HepG2 (cell line): ENCODE measurements at regions not wholly inside any gene's neighbourhood (a gene's known extent, or its start where the extent isn't known, plus 50 kb on each side); places are given as distances from the start of the nearest gene placed in this dataset.
"Not testable (repeated sequence)": the region's sequence is repeated elsewhere in the genome, so short reads cannot be mapped to it uniquely, and the experiment has no call there.

Experiments
- FOXP1 ChIP-seq, 2 experiments: fragments of 450-650 bp in 1 of 2; IDR thresholded peaks; 2 replicates each; pipeline ENCODE4 v1.6.1; 2017 to 2018; ENCODE audit warnings: antibody characterized with exemption in 1 of 2
- HMG20A ChIP-seq: IDR thresholded peaks from 2 replicates; pipeline ENCODE4 v1.6.1; 2016; ENCODE audit warnings: borderline replicate concordance
- NKX3-1 ChIP-seq: sonication (generic); formaldehyde crosslinking; IDR thresholded peaks from 2 replicates; pipeline ENCODE4 v1.5.0; 2020; ENCODE audit warnings: missing genetic modification reagents
- POLR2AphosphoS5 ChIP-seq: IDR thresholded peaks from 2 replicates; pipeline ENCODE4 v1.6.1; 2012; ENCODE audit warnings: low read depth, low read length
- REST ChIP-seq, 2 experiments: IDR thresholded peaks; 2 replicates each; pipeline ENCODE4 v1.6.1; 2011 to 2012; ENCODE audit warnings: low read length in 2 of 2, borderline replicate concordance in 1 of 2, low read depth in 1 of 2, mild to moderate bottlenecking in 1 of 2, moderate library complexity in 1 of 2
- TF ChIP-seq, protein P1 (sequence below): sonication (generic); formaldehyde crosslinking; IDR thresholded peaks from 2 replicates; pipeline ENCODE4 v1.5.0; 2020; ENCODE audit warnings: mild to moderate bottlenecking, missing genetic modification reagents, moderate library complexity
- TF ChIP-seq, protein P2 (sequence below): sonication (generic); formaldehyde crosslinking; IDR thresholded peaks from 2 replicates; pipeline ENCODE4 v1.8.1; 2022; ENCODE audit warnings: low read depth, mild to moderate bottlenecking, missing genetic modification reagents

DNA sequence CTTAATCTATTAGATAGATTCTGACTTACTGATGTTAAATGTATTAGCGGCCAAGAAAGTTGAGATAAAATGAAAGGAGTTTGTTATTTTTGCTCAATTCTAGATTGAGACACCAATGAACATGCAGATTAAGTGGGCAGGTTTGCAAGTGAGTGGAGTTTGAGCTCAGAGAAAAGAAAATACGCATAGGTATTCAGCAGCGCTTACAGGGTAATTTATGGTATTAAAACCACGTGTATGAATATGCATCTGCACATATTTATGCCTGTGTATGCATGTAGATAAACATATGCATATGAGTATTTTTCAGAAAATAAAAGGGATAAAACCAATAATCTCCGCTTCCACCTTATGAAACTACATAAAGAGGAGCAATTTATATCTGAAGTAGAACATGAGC, 1450.1 kb downstream of the RPIA start:
- TF ChIP-seq HMG20A (CRISPR knock-in tag); NKX3-1 (CRISPR knock-in tag); REST (IDR thresholded peaks at IDR 0.05; ENCODE audit: borderline replicate concordance in 1 of 2, low read depth in 1 of 2, low read length in 2 of 2); POLR2AphosphoS5; FOXP1 (IDR thresholded peaks at IDR 0.05); FOXP1 (CRISPR knock-in tag; IDR thresholded peaks at IDR 0.05): not testable (repeated sequence)
- TF ChIP-seq, protein P1, sequence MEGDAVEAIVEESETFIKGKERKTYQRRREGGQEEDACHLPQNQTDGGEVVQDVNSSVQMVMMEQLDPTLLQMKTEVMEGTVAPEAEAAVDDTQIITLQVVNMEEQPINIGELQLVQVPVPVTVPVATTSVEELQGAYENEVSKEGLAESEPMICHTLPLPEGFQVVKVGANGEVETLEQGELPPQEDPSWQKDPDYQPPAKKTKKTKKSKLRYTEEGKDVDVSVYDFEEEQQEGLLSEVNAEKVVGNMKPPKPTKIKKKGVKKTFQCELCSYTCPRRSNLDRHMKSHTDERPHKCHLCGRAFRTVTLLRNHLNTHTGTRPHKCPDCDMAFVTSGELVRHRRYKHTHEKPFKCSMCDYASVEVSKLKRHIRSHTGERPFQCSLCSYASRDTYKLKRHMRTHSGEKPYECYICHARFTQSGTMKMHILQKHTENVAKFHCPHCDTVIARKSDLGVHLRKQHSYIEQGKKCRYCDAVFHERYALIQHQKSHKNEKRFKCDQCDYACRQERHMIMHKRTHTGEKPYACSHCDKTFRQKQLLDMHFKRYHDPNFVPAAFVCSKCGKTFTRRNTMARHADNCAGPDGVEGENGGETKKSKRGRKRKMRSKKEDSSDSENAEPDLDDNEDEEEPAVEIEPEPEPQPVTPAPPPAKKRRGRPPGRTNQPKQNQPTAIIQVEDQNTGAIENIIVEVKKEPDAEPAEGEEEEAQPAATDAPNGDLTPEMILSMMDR: not testable (repeated sequence)
- TF ChIP-seq, protein P2, sequence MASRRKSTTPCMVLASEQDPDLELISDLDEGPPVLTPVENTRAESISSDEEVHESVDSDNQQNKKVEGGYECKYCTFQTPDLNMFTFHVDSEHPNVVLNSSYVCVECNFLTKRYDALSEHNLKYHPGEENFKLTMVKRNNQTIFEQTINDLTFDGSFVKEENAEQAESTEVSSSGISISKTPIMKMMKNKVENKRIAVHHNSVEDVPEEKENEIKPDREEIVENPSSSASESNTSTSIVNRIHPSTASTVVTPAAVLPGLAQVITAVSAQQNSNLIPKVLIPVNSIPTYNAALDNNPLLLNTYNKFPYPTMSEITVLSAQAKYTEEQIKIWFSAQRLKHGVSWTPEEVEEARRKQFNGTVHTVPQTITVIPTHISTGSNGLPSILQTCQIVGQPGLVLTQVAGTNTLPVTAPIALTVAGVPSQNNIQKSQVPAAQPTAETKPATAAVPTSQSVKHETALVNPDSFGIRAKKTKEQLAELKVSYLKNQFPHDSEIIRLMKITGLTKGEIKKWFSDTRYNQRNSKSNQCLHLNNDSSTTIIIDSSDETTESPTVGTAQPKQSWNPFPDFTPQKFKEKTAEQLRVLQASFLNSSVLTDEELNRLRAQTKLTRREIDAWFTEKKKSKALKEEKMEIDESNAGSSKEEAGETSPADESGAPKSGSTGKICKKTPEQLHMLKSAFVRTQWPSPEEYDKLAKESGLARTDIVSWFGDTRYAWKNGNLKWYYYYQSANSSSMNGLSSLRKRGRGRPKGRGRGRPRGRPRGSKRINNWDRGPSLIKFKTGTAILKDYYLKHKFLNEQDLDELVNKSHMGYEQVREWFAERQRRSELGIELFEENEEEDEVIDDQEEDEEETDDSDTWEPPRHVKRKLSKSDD (CRISPR knock-in tag): not testable (repeated sequence)
